Gastrocnemius medialis (tissue), 4 donors: ENCODE measurements at regions not wholly inside any gene's neighbourhood (a gene's known extent, or its start where the extent isn't known, plus 50 kb on each side); places are given as distances from the start of the nearest gene placed in this dataset.

Experiments
- ATAC-seq, 2 donors: fragments of 150-250 bp; one replicate each; pipeline ENCODE4 v1.9.1; 2016
- DNase-seq, 2 donors: peaks; one replicate each; pipeline ENCODE4 v3.0.0-alpha.2; 2019
- H3K27ac ChIP-seq, 4 donors: fragments of 200-600 bp; sonication (generic); 1 replicate in 1 of 4; 2 replicates in 3 of 4; pipeline ENCODE4 v1.5.1; 2016 to 2018; ENCODE audit warnings: mild to moderate bottlenecking in 2 of 4, moderate library complexity in 1 of 4
- H3K27me3 ChIP-seq, 3 donors: fragments of 200-600 bp; sonication (generic) in 2 of 3; 1 replicate in 1 of 3; 2 replicates in 2 of 3; pipeline versions ENCODE4 v1.5.1 to v1.6.0; 2016 to 2019; ENCODE audit warnings: mild to moderate bottlenecking in 1 of 3, moderate library complexity in 1 of 3
- H3K36me3 ChIP-seq, 2 donors: fragments of 200-600 bp; sonication (generic) in 1 of 2; one replicate each; pipeline ENCODE4 v1.5.1; 2017 to 2018
- H3K4me1 ChIP-seq, 2 donors: fragments of 200-600 bp; sonication (generic) in 1 of 2; one replicate each; pipeline ENCODE4 v1.5.1; 2016 to 2017; ENCODE audit warnings: mild to moderate bottlenecking in 2 of 2
- H3K4me3 ChIP-seq, 4 donors: fragments of 200-600 bp; sonication (generic) in 3 of 4; 1 replicate in 1 of 4; 2 replicates in 3 of 4; pipeline ENCODE4 v1.5.1; 2016 to 2019; ENCODE audit warnings: mild to moderate bottlenecking in 2 of 4
- H3K9me3 ChIP-seq, 3 donors: fragments of 200-600 bp; sonication (generic) in 2 of 3; 1 replicate in 1 of 3; 2 replicates in 2 of 3; pipeline ENCODE4 v1.5.1; 2016 to 2019
- CTCF ChIP-seq, 5 experiments: fragments of 450-650 bp in 3 of 5; fragments of 200-600 bp in 2 of 5; sonication (generic) in 2 of 5; IDR thresholded peaks in 4 of 5; conservative IDR thresholded peaks in 1 of 5; 1 replicate in 4 of 5; 2 replicates in 1 of 5; pipeline ENCODE4 v1.5.1; 2016 to 2019; ENCODE audit warnings: antibody characterized with exemption in 5 of 5, mild to moderate bottlenecking in 3 of 5, moderate library complexity in 3 of 5
- POLR2A ChIP-seq, 2 donors: fragments of 450-650 bp; IDR thresholded peaks; one replicate each; pipeline ENCODE4 v1.6.1; 2017; ENCODE audit warnings: antibody characterized with exemption in 2 of 2, mild to moderate bottlenecking in 2 of 2, moderate library complexity in 2 of 2
- in situ Hi-C, 4 donors: fragments of 200-750 bp; cut with MboI; loops; one replicate each; pipeline versions ENCODE4 v1.15.0 to v1.8.0; 2017; ENCODE audit warnings: low sequenced_read_pairs in 4 of 4
- intact Hi-C: fragments of 100-400 bp; cut with DNase I; formaldehyde crosslinking; loops from one replicate; pipeline ENCODE4 v1.15.1; 2023; ENCODE audit warnings: low total_unique reads

GRCh38 chr3:18761530-18761929 is 336.4 kb upstream of the SATB1 start:
- H3K27me3 ChIP-seq: no peaks in the 10 kb centered on the region
- no peaks in the 10 kb centered on the region for H3K36me3 ChIP-seq
- in situ Hi-C loops (loop anchor here in 1 of 4 donors (25.0 kb wide), 1 partner anchor 199 kb away; no protein-coding TSS in a partner anchor), intact Hi-C loops (no loop called here)
- DNase-seq (no peak), ATAC-seq (no peak)
- no peak overlapping the region for H3K27ac ChIP-seq
- H3K4me1 ChIP-seq: no peaks in the 10 kb centered on the region
- TF ChIP-seq CTCF (IDR thresholded peaks at IDR 0.05 in 4 of 5, conservative IDR thresholded peaks at IDR 0.05 in 1 of 5) (no peak), POLR2A (IDR thresholded peaks at IDR 0.05) (no peak)
- H3K9me3 ChIP-seq: no peaks in the 10 kb centered on the region
- H3K4me3 ChIP-seq: no peak overlapping the region

GRCh38 chr3:18758047-18758704 is 333.0 kb upstream of the SATB1 start:
- H3K27ac ChIP-seq: no peak overlapping the region
- no peak for TF ChIP-seq POLR2A (IDR thresholded peaks at IDR 0.05)
- no peak for TF ChIP-seq CTCF (IDR thresholded peaks at IDR 0.05 in 4 of 5, conservative IDR thresholded peaks at IDR 0.05 in 1 of 5)
- H3K36me3 ChIP-seq: no peaks in the 10 kb centered on the region
- no peaks in the 10 kb centered on the region for H3K9me3 ChIP-seq
- no peak overlapping the region for H3K4me3 ChIP-seq
- H3K4me1 ChIP-seq: no peaks in the 10 kb centered on the region
- intact Hi-C loops (no loop called here), in situ Hi-C loops (loop anchor here in 1 of 4 donors (25.0 kb wide), 1 partner anchor 196 kb away; no protein-coding TSS in a partner anchor)
- DNase-seq (no peak), ATAC-seq (no peak)
- H3K27me3 ChIP-seq: no peaks in the 10 kb centered on the region

GRCh38 chr3:18757476-18757875 is 332.3 kb upstream of the SATB1 start:
- Histone ChIP-seq H3K4me1 (no peaks in the 10 kb centered on the region), H3K9me3 (no peaks in the 10 kb centered on the region), H3K4me3 (no peak overlapping the region), H3K27me3 (no peaks in the 10 kb centered on the region), H3K27ac (no peak overlapping the region), H3K36me3 (no peaks in the 10 kb centered on the region)
- no peak for ATAC-seq
- intact Hi-C loops (no loop called here), in situ Hi-C loops (loop anchor here in 1 of 4 donors (25.0 kb wide), 1 partner anchor 195 kb away; no protein-coding TSS in a partner anchor)
- DNase-seq: no peak
- TF ChIP-seq POLR2A (IDR thresholded peaks at IDR 0.05): no peak
- no peak for TF ChIP-seq CTCF (IDR thresholded peaks at IDR 0.05 in 4 of 5, conservative IDR thresholded peaks at IDR 0.05 in 1 of 5)

- intact Hi-C loops: no loop called here
- ATAC-seq (no peak), DNase-seq (no peak)
- Histone ChIP-seq H3K27me3 (no peaks in the 10 kb centered on the region), H3K4me1 (no peaks in the 10 kb centered on the region), H3K9me3 (no peaks in the 10 kb centered on the region), H3K36me3 (no peaks in the 10 kb centered on the region), H3K27ac (no peak overlapping the region), H3K4me3 (no peak overlapping the region)
- in situ Hi-C loops: loop anchor here in 1 of 4 donors (25.0 kb wide), 1 partner anchor 190 kb away; no protein-coding TSS in a partner anchor
- TF ChIP-seq POLR2A (IDR thresholded peaks at IDR 0.05): no peak
- no peak for TF ChIP-seq CTCF (IDR thresholded peaks at IDR 0.05 in 4 of 5, conservative IDR thresholded peaks at IDR 0.05 in 1 of 5)
Observed at GRCh38 chr3:18752273-18752934, 327.3 kb upstream of the SATB1 start.
